Upper lobe of right lung (tissue), 1 donor: ENCODE measurements at regions not wholly inside any gene's neighbourhood (a gene's known extent, or its start where the extent isn't known, plus 50 kb on each side); places are given as distances from the start of the nearest gene placed in this dataset.

Source experiments
- ATAC-seq: fragments of 200-7000 bp; cut with Tn5 transposase; one replicate; pipeline ENCODE4 v1.9.1; 2020; ENCODE audit warnings: mild to moderate bottlenecking, moderate library complexity
- DNase-seq: peaks from one replicate; pipeline ENCODE4 v3.0.0-alpha.2; 2020
- H3K27ac ChIP-seq: fragments of 200-600 bp; one replicate; pipeline ENCODE4 v1.8.0; 2022
- H3K27me3 ChIP-seq: fragments of 200-600 bp; one replicate; pipeline ENCODE4 v1.8.0; 2022; ENCODE audit warnings: mild to moderate bottlenecking
- H3K36me3 ChIP-seq: fragments of 200-600 bp; one replicate; pipeline ENCODE4 v1.8.0; 2022
- H3K4me1 ChIP-seq: fragments of 200-600 bp; one replicate; pipeline ENCODE4 v1.8.0; 2022
- H3K4me3 ChIP-seq: fragments of 200-600 bp; one replicate; pipeline ENCODE4 v1.8.0; 2022; ENCODE audit warnings: mild to moderate bottlenecking
- H3K9me3 ChIP-seq: fragments of 200-600 bp; one replicate; pipeline ENCODE4 v1.8.0; 2022
- CTCF ChIP-seq: fragments of 200-600 bp; IDR thresholded peaks from one replicate; pipeline ENCODE4 v1.8.0; 2022; ENCODE audit warnings: antibody characterized with exemption
- intact Hi-C: fragments of 100-400 bp; cut with DNase I; formaldehyde crosslinking; loops from one replicate; pipeline ENCODE4 v1.11.0; 2022
- donor health status: DM: no; HTN: yes; CAD: no; lungs with severe emphysema.

- no peak for DNase-seq
- TF ChIP-seq CTCF, result no peak
- no peaks in the 10 kb centered on the region for H3K27me3 ChIP-seq
- no peaks in the 10 kb centered on the region for H3K36me3 ChIP-seq
- H3K4me3 ChIP-seq, result no peak overlapping the region
- intact Hi-C loops, result no loop called here
- no peak for ATAC-seq
- no peaks in the 10 kb centered on the region for H3K9me3 ChIP-seq
- H3K27ac ChIP-seq, result no peak overlapping the region
- H3K4me1 ChIP-seq, result no peaks in the 10 kb centered on the region
Measured at GRCh38 chr13:91220872-91221271, 126.6 kb upstream of the MIR17HG start.

GRCh38 chr13:91228108-91228507, 119.4 kb upstream of the MIR17HG start:
- TF ChIP-seq CTCF, result no peak
- Histone ChIP-seq H3K27me3 (no peaks in the 10 kb centered on the region), H3K27ac (no peak overlapping the region), H3K4me3 (no peak overlapping the region), H3K4me1 (no peaks in the 10 kb centered on the region), H3K36me3 (no peaks in the 10 kb centered on the region), H3K9me3 (no peaks in the 10 kb centered on the region)
- intact Hi-C loops, result no loop called here
- DNase-seq (no peak), ATAC-seq (no peak)

GRCh38 chr13:91228940-91229339, 118.5 kb upstream of the MIR17HG start:
- no peak for ATAC-seq
- H3K4me1 ChIP-seq, result no peaks in the 10 kb centered on the region
- TF ChIP-seq CTCF, result no peak
- H3K27me3 ChIP-seq, result no peaks in the 10 kb centered on the region
- no peak overlapping the region for H3K27ac ChIP-seq
- no peaks in the 10 kb centered on the region for H3K9me3 ChIP-seq
- DNase-seq, result no peak
- H3K4me3 ChIP-seq, result no peak overlapping the region
- intact Hi-C loops, result no loop called here
- no peaks in the 10 kb centered on the region for H3K36me3 ChIP-seq

- Histone ChIP-seq H3K27me3 (no peaks in the 10 kb centered on the region), H3K27ac (no peak overlapping the region), H3K4me3 (no peak overlapping the region), H3K9me3 (no peaks in the 10 kb centered on the region), H3K36me3 (no peaks in the 10 kb centered on the region), H3K4me1 (no peaks in the 10 kb centered on the region)
- DNase-seq (no peak), ATAC-seq (no peak)
- intact Hi-C loops, result no loop called here
- TF ChIP-seq CTCF, result no peak
Measured at GRCh38 chr13:91232716-91233115, 114.8 kb upstream of the MIR17HG start.

GRCh38 chr13:91233291-91233690, 114.2 kb upstream of the MIR17HG start:
- no peak overlapping the region for H3K4me3 ChIP-seq
- H3K36me3 ChIP-seq, result no peaks in the 10 kb centered on the region
- intact Hi-C loops, result no loop called here
- H3K9me3 ChIP-seq, result no peaks in the 10 kb centered on the region
- H3K27ac ChIP-seq, result no peak overlapping the region
- no peaks in the 10 kb centered on the region for H3K27me3 ChIP-seq
- TF ChIP-seq CTCF, result no peak
- ATAC-seq (no peak), DNase-seq (no peak)
- H3K4me1 ChIP-seq, result no peaks in the 10 kb centered on the region

GRCh38 chr13:91236182-91236581, 111.3 kb upstream of the MIR17HG start:
- DNase-seq (no peak), ATAC-seq (no peak)
- TF ChIP-seq CTCF, result no peak
- Histone ChIP-seq H3K27ac (no peak overlapping the region), H3K4me3 (no peak overlapping the region), H3K4me1 (no peaks in the 10 kb centered on the region), H3K36me3 (no peaks in the 10 kb centered on the region), H3K9me3 (no peaks in the 10 kb centered on the region), H3K27me3 (no peaks in the 10 kb centered on the region)
- intact Hi-C loops, result no loop called here
